WTC11 (cell line): ENCODE measurements at regions not wholly inside any gene's neighbourhood (a gene's known extent, or its start where the extent isn't known, plus 50 kb on each side); places are given as distances from the start of the nearest gene placed in this dataset.

ENCODE experiments used
- ELF4 ChIP-seq: sonication (generic); formaldehyde crosslinking; IDR thresholded peaks from 2 replicates; pipeline ENCODE4 v1.8.1; 2022; ENCODE audit warnings: low read depth, mild to moderate bottlenecking, moderate library complexity, missing genetic modification reagents
- ETV6 ChIP-seq: sonication (generic); formaldehyde crosslinking; IDR thresholded peaks from 2 replicates; pipeline ENCODE4 v1.8.1; 2022; ENCODE audit warnings: mild to moderate bottlenecking, missing genetic modification reagents
- GABPB1 ChIP-seq: sonication (generic); formaldehyde crosslinking; IDR thresholded peaks from 2 replicates; pipeline ENCODE4 v1.8.1; 2023; ENCODE audit warnings: mild to moderate bottlenecking, missing genetic modification reagents
- NFATC4 ChIP-seq: fragments of 250-450 bp; sonication (Bioruptor Pico); IDR thresholded peaks from 2 replicates; pipeline ENCODE4 v1.9.0; 2021; ENCODE audit warnings: mild to moderate bottlenecking
- TCF7 ChIP-seq: sonication (generic); formaldehyde crosslinking; IDR thresholded peaks from 2 replicates; pipeline ENCODE4 v1.8.0; 2022; ENCODE audit warnings: mild to moderate bottlenecking, low read depth, missing genetic modification reagents, moderate library complexity
- ZNF121 ChIP-seq: sonication (generic); formaldehyde crosslinking; IDR thresholded peaks from 2 replicates; pipeline ENCODE4 v1.8.0; 2023; ENCODE audit warnings: missing genetic modification reagents
- ZNF416 ChIP-seq: fragments of 250-450 bp; sonication (Bioruptor Pico); IDR thresholded peaks from 2 replicates; pipeline ENCODE4 v1.9.0; 2021; ENCODE audit warnings: mild to moderate bottlenecking, inconsistent platforms
- TF ChIP-seq, protein P1 (sequence below): fragments of 200-600 bp; IDR thresholded peaks from 2 replicates; pipeline ENCODE4 v1.8.0; 2022; ENCODE audit warnings: antibody characterized with exemption
- TF ChIP-seq, protein P2 (sequence below): sonication (generic); formaldehyde crosslinking; IDR thresholded peaks from 2 replicates; pipeline ENCODE4 v1.8.1; 2023; ENCODE audit warnings: mild to moderate bottlenecking, missing genetic modification reagents, moderate library complexity
- TF ChIP-seq, protein P3 (sequence below): sonication (generic); formaldehyde crosslinking; conservative IDR thresholded peaks from 2 replicates; pipeline ENCODE4 v1.8.1; 2022; ENCODE audit warnings: mild to moderate bottlenecking, missing genetic modification reagents
- TF ChIP-seq, protein P4 (sequence below): sonication (generic); formaldehyde crosslinking; IDR thresholded peaks from 2 replicates; pipeline ENCODE4 v1.8.1; 2022; ENCODE audit warnings: mild to moderate bottlenecking, missing genetic modification reagents, moderate library complexity, borderline replicate concordance

DNA sequence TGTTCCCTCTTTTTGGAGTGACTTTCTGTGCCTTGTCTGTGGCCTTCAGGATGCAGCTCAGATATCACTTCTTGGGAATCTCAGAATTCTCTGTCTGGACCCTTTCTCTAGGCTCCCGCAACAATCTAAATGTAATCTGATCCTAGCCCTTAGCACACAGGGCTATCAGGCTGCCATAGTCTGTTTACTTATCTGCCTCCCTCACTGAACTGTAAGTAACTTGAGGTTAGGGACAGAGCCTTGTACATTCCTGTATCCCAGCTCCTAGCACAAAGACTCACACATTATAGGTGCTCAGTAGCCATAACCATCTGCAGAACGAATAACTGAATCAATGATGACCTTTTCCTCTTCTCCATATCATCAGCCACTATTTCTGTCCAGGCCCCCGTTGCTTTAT is 69.5 kb downstream of the RTL9 start:
- TF ChIP-seq TCF7 (CRISPR knock-in tag) (no peak), ELF4 (CRISPR knock-in tag) (no peak), ETV6 (CRISPR knock-in tag) (no peak), ZNF416 (CRISPR knock-in tag) (no peak), GABPB1 (CRISPR knock-in tag) (no peak), NFATC4 (no peak), ZNF121 (CRISPR knock-in tag) (no peak)
- TF ChIP-seq, protein P1, sequence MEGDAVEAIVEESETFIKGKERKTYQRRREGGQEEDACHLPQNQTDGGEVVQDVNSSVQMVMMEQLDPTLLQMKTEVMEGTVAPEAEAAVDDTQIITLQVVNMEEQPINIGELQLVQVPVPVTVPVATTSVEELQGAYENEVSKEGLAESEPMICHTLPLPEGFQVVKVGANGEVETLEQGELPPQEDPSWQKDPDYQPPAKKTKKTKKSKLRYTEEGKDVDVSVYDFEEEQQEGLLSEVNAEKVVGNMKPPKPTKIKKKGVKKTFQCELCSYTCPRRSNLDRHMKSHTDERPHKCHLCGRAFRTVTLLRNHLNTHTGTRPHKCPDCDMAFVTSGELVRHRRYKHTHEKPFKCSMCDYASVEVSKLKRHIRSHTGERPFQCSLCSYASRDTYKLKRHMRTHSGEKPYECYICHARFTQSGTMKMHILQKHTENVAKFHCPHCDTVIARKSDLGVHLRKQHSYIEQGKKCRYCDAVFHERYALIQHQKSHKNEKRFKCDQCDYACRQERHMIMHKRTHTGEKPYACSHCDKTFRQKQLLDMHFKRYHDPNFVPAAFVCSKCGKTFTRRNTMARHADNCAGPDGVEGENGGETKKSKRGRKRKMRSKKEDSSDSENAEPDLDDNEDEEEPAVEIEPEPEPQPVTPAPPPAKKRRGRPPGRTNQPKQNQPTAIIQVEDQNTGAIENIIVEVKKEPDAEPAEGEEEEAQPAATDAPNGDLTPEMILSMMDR, result no peak
- TF ChIP-seq, protein P2, sequence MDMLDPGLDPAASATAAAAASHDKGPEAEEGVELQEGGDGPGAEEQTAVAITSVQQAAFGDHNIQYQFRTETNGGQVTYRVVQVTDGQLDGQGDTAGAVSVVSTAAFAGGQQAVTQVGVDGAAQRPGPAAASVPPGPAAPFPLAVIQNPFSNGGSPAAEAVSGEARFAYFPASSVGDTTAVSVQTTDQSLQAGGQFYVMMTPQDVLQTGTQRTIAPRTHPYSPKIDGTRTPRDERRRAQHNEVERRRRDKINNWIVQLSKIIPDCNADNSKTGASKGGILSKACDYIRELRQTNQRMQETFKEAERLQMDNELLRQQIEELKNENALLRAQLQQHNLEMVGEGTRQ, result no peak
- TF ChIP-seq, protein P3, sequence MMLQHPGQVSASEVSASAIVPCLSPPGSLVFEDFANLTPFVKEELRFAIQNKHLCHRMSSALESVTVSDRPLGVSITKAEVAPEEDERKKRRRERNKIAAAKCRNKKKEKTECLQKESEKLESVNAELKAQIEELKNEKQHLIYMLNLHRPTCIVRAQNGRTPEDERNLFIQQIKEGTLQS (CRISPR knock-in tag), result no peak
- TF ChIP-seq, protein P4, sequence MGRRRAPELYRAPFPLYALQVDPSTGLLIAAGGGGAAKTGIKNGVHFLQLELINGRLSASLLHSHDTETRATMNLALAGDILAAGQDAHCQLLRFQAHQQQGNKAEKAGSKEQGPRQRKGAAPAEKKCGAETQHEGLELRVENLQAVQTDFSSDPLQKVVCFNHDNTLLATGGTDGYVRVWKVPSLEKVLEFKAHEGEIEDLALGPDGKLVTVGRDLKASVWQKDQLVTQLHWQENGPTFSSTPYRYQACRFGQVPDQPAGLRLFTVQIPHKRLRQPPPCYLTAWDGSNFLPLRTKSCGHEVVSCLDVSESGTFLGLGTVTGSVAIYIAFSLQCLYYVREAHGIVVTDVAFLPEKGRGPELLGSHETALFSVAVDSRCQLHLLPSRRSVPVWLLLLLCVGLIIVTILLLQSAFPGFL (CRISPR knock-in tag), result no peak
